H9 (cell line): ENCODE measurements at regions not wholly inside any gene's neighbourhood (a gene's known extent, or its start where the extent isn't known, plus 50 kb on each side); places are given as distances from the start of the nearest gene placed in this dataset.
A peak's percentile ranks its signal among the peaks of the same experiment; 100 is the strongest.

ENCODE experiments used
- DNase-seq: peaks from one replicate; pipeline ENCODE4 v3.0.0-alpha.2; 2017
- H2AFZ ChIP-seq: one replicate; pipeline ENCODE4 v1.6.1; 2013; ENCODE audit warnings: mild to moderate bottlenecking, low read length, control low read depth, moderate library complexity
- H2AK5ac ChIP-seq: 2 replicates; pipeline ENCODE4 v1.6.1; 2013; ENCODE audit warnings: low read length, control low read depth, mixed read lengths; ENCODE audit not compliant: insufficient read length
- H2BK120ac ChIP-seq: one replicate; pipeline ENCODE4 v1.6.1; 2013; ENCODE audit warnings: low read depth, mild to moderate bottlenecking, low read length, control low read depth, inconsistent platforms; ENCODE audit not compliant: poor library complexity, severe bottlenecking
- H2BK12ac ChIP-seq: 2 replicates; pipeline ENCODE4 v1.6.1; 2013; ENCODE audit warnings: low read length, control low read depth, mixed read lengths, low read depth; ENCODE audit not compliant: insufficient read length
- H2BK15ac ChIP-seq: 2 replicates; pipeline ENCODE4 v1.6.1; 2013; ENCODE audit warnings: low read depth, low read length, control low read depth
- H2BK20ac ChIP-seq: one replicate; pipeline ENCODE4 v1.6.1; 2013; ENCODE audit warnings: low read depth, mild to moderate bottlenecking, low read length, control low read depth, inconsistent platforms; ENCODE audit not compliant: poor library complexity, severe bottlenecking
- H2BK5ac ChIP-seq: 2 replicates; pipeline ENCODE4 v1.6.1; 2013; ENCODE audit warnings: low read length, control low read depth, mixed read lengths; ENCODE audit not compliant: insufficient read length
- H3K14ac ChIP-seq: 2 replicates; pipeline ENCODE4 v1.6.1; 2013; ENCODE audit warnings: low read length, control low read depth; ENCODE audit not compliant: insufficient read depth
- H3K18ac ChIP-seq: 2 replicates; pipeline ENCODE4 v1.6.1; 2013; ENCODE audit warnings: low read depth, mild to moderate bottlenecking, mixed read lengths, low read length, control low read depth; ENCODE audit not compliant: insufficient read length
- H3K23ac ChIP-seq: 2 replicates; pipeline ENCODE4 v1.6.1; 2013; ENCODE audit warnings: low read length, control low read depth, mixed read lengths, low read depth; ENCODE audit not compliant: insufficient read length
- H3K23me2 ChIP-seq: 2 replicates; pipeline ENCODE4 v1.6.1; 2013; ENCODE audit warnings: low read depth, mild to moderate bottlenecking, mixed read lengths, low read length, control low read depth; ENCODE audit not compliant: insufficient read length, poor library complexity, severe bottlenecking
- H3K27ac ChIP-seq: 2 replicates; pipeline ENCODE4 v1.5.1; 2013; ENCODE audit warnings: low read length, control low read depth, mixed read lengths, low read depth; ENCODE audit not compliant: insufficient read length
- H3K27me3 ChIP-seq: 2 replicates; pipeline ENCODE4 v1.6.1; 2013; ENCODE audit warnings: low read length, control low read depth, inconsistent platforms; ENCODE audit not compliant: insufficient read depth
- H3K4ac ChIP-seq: 2 replicates; pipeline ENCODE4 v1.6.1; 2013; ENCODE audit warnings: low read depth, mild to moderate bottlenecking, control low read depth, inconsistent platforms, low read length, moderate library complexity
- H3K4me1 ChIP-seq: 2 replicates; pipeline ENCODE4 v1.6.1; 2013; ENCODE audit warnings: low read length, control low read depth, inconsistent platforms; ENCODE audit not compliant: insufficient read depth
- H3K4me2 ChIP-seq: 2 replicates; pipeline ENCODE4 v1.6.1; 2013; ENCODE audit warnings: low read length, control low read depth, mixed read lengths; ENCODE audit not compliant: insufficient read length, insufficient read depth
- H3K56ac ChIP-seq: 2 replicates; pipeline ENCODE4 v1.6.1; 2013; ENCODE audit warnings: low read depth, mild to moderate bottlenecking, mixed read lengths, low read length, control low read depth; ENCODE audit not compliant: insufficient read length
- H3K79me1 ChIP-seq: 2 replicates; pipeline ENCODE4 v1.6.1; 2013; ENCODE audit warnings: low read depth, mild to moderate bottlenecking, moderate library complexity, low read length, control low read depth, inconsistent platforms; ENCODE audit not compliant: insufficient read depth, poor library complexity, severe bottlenecking
- H3K79me2 ChIP-seq: 2 replicates; pipeline ENCODE4 v1.6.1; 2013; ENCODE audit warnings: low read length, control low read depth, inconsistent platforms; ENCODE audit not compliant: insufficient read depth
- H3K9ac ChIP-seq: 2 replicates; pipeline ENCODE4 v1.6.1; 2013; ENCODE audit warnings: low read length, control low read depth, mixed read lengths; ENCODE audit not compliant: insufficient read length; ENCODE audit errors: extremely low read depth
- H3K9me3 ChIP-seq: one replicate; pipeline ENCODE4 v1.6.1; 2013; ENCODE audit warnings: low read depth, low read length, inconsistent platforms; ENCODE audit not compliant: control insufficient read depth
- H3T11ph ChIP-seq: one replicate; pipeline ENCODE4 v1.6.1; 2013; ENCODE audit warnings: mild to moderate bottlenecking, low read length, control low read depth, inconsistent platforms
- H4K20me1 ChIP-seq: one replicate; pipeline ENCODE4 v1.6.1; 2013; ENCODE audit not compliant: control insufficient read depth, insufficient read length, insufficient read depth
- H4K5ac ChIP-seq: 2 replicates; pipeline ENCODE4 v1.6.1; 2013; ENCODE audit warnings: low read depth, mild to moderate bottlenecking, mixed read lengths, low read length, control low read depth; ENCODE audit not compliant: insufficient read length
- H4K8ac ChIP-seq: replicated peaks from 2 replicates; pipeline ENCODE4 v1.6.1; 2013; ENCODE audit warnings: low read length, control low read depth, mixed read lengths, low read depth; ENCODE audit not compliant: insufficient read length
- H4K91ac ChIP-seq: 2 replicates; pipeline ENCODE4 v1.6.1; 2013; ENCODE audit warnings: low read depth, mild to moderate bottlenecking, moderate library complexity, mixed read lengths, low read length, control low read depth; ENCODE audit not compliant: insufficient read length
- H3K27ac Mint-ChIP-seq, 3 experiments: 2 replicates in 2 of 3; 3 replicates in 1 of 3; pipeline ENCODE4 v1.8.0; 2020 to 2021; ENCODE audit warnings: mixed read lengths in 3 of 3, mild to moderate bottlenecking in 1 of 3, moderate library complexity in 1 of 3
- H3K27me3 Mint-ChIP-seq: 2 replicates; pipeline ENCODE4 v1.8.0; 2021; ENCODE audit warnings: low read depth, mild to moderate bottlenecking, moderate library complexity, mixed read lengths
- H3K36me3 Mint-ChIP-seq, 3 experiments: 2 replicates in 2 of 3; 3 replicates in 1 of 3; pipeline ENCODE4 v1.8.0; 2020 to 2021; ENCODE audit warnings: low read depth in 3 of 3, mixed read lengths in 3 of 3; ENCODE audit not compliant: insufficient read depth in 1 of 3
- H3K4me1 Mint-ChIP-seq, 2 experiments: 2 replicates each; pipeline ENCODE4 v1.8.0; 2020; ENCODE audit warnings: mixed read lengths in 2 of 2
- H3K4me3 Mint-ChIP-seq, 2 experiments: 2 replicates in 1 of 2; 3 replicates in 1 of 2; pipeline ENCODE4 v1.8.0; 2020 to 2021; ENCODE audit warnings: mild to moderate bottlenecking in 2 of 2, mixed read lengths in 2 of 2, moderate library complexity in 1 of 2
- H3K9me3 Mint-ChIP-seq, 2 experiments: 2 replicates in 1 of 2; 3 replicates in 1 of 2; pipeline ENCODE4 v1.8.0; 2020; ENCODE audit warnings: mild to moderate bottlenecking in 2 of 2, mixed read lengths in 2 of 2, moderate library complexity in 1 of 2
- CTCF ChIP-seq: fragments of 200-600 bp; sonication (generic); conservative IDR thresholded peaks from 3 replicates; pipeline ENCODE4 v1.8.0; 2021; ENCODE audit warnings: antibody characterized with exemption, mild to moderate bottlenecking
- WGBS: extraction: QIAGEN DNeasy Blood & Tissue Kit; methylation state at CpG from one replicate; pipeline ENCODE4 v1.1.7; 2013; ENCODE audit warnings: missing lambda C conversion rate, low lambda C conversion rate, mixed read lengths; ENCODE audit not compliant: insufficient read length; ENCODE audit errors: extremely low coverage; 5-methylcytosine and 5-hydroxymethylcytosine counted together

DNA sequence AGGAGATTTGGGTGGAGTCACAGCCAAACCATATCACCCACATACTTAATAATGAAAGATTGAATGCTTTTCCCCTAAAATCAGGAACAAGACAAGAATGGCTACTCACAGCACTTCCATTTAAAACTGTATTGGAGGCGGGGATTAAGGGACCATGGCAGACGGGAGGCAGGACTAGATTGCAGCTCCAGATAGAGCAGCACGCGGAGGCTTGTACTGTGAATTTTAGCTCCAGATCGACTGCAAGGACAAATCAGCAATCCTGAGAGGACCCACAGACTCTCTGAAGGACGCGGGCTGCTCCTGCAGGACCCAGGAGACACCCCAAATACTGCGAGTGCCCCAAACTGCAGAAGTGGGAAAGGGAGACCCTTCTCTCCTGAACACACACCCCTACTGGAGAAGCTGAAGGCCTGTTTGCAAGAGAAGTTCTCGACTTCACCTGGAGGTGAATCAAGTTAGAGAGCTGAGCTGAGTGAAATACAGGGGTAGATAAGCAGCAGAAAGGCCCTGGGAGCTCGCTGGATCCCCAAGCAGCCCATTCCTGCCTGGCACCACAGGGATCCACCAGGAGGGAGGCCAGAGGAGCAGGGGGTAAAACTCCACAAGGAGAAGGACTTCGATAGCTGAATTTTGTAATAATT is 207.4 kb upstream of the INTU start:
- H3K27me3 ChIP-seq: no peaks in the 10 kb centered on the region
- Mint-ChIP-seq H3K4me1 (peaks cover 12 to 17% of the 10 kb centered on the region in 2 experiments), H3K9me3 (peaks cover 0 to 1% of the 10 kb centered on the region in 2 experiments; a peak in 2 of 5 replicates), H3K27me3 (no peaks in the 10 kb centered on the region), H3K4me3 (no peak overlapping the region), H3K27ac (peak overlapping the region in 2 of 3 experiments; percentile 52 to 78; a peak in 3 of 7 replicates), H3K36me3 (no peaks in the 10 kb centered on the region)
- H3K27ac ChIP-seq: no peak overlapping the region
- H3K14ac ChIP-seq: no peak overlapping the region
- H3K56ac ChIP-seq: no peak overlapping the region
- H2AFZ ChIP-seq: no peak overlapping the region
- H3K9ac ChIP-seq: no peak overlapping the region
- H4K5ac ChIP-seq: no peak overlapping the region
- no peak overlapping the region for H3K23ac ChIP-seq
- no peak overlapping the region for H2AK5ac ChIP-seq
- no peak overlapping the region for H2BK120ac ChIP-seq
- no CpG with 5 or more reads among the region's 11 CpGs for WGBS
- TF ChIP-seq CTCF: no peak
- H2BK5ac ChIP-seq: no peak overlapping the region
- no peak overlapping the region for H2BK15ac ChIP-seq
- H4K91ac ChIP-seq: no peak overlapping the region
- no peaks in the 10 kb centered on the region for H3K9me3 ChIP-seq
- H3K79me2 ChIP-seq: no peaks in the 10 kb centered on the region
- H3K18ac ChIP-seq: no peak overlapping the region
- no peaks in the 10 kb centered on the region for H4K20me1 ChIP-seq
- no peak overlapping the region for H4K8ac ChIP-seq
- H3T11ph ChIP-seq: no peak overlapping the region
- H2BK20ac ChIP-seq: no peak overlapping the region
- H2BK12ac ChIP-seq: no peak overlapping the region
- H3K79me1 ChIP-seq: no peaks in the 10 kb centered on the region
- no peak overlapping the region for H3K4ac ChIP-seq
- no peaks in the 10 kb centered on the region for H3K23me2 ChIP-seq
- no peak overlapping the region for H3K4me2 ChIP-seq
- H3K4me1 ChIP-seq: no peaks in the 10 kb centered on the region
- DNase-seq: no peak
